HG02981 (cell line): ENCODE measurements at regions not wholly inside any gene's neighbourhood (a gene's known extent, or its start where the extent isn't known, plus 50 kb on each side); places are given as distances from the start of the nearest gene placed in this dataset.
"Not testable (repeated sequence)": the region's sequence is repeated elsewhere in the genome, so short reads cannot be mapped to it uniquely, and the experiment has no call there.

Experiments used
- ATAC-seq: cut with Tn5 transposase; IDR thresholded peaks from one replicate; pipeline ENCODE4 v1.9.1; 2021; ENCODE audit warnings: mild to moderate bottlenecking, moderate library complexity; ENCODE audit not compliant: unreplicated experiment

- ATAC-seq = no peak
Observed at GRCh38 chrX:121407627-121408026, 360.2 kb downstream of the GLUD2 start.

DNA sequence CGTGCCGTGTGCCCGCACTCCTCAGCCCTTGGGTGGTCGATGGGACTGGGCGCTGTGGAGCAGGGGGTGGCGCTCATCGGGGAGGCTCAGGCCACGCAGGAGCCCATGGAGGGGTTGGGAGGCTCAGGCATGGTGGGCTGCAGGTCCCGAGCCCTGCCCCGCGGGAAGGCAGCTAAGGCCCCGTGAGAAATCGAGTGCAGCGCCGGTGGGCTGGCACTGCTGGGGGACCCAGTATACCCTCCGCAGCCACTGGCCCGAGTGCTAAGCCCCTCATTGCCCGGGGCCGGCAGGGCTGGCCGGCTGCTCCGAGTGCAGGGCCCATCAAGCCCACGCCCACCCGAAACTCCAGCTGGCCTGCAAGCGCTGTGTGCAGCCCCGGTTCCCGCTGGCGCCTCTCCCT is 384.1 kb downstream of the GLUD2 start:
- not testable (repeated sequence) for ATAC-seq

DNA sequence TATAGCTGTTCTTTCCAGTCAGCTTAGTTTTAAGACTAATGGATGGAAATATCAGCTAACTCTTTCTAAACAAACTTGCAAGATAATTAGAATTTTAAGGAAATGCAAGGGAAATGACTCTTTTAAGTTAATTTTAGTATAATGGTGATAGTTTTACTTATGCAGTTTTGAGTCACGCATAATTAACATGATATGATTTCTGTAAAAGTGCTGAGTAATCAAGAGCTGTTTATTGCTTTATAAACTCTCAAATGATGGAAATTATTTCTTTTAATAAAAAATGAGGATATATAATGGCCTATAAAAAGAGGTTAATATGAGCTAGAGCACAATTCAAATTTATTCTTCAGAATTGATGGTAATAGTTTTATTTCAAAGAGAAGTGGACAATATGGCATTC is 385.9 kb downstream of the GLUD2 start:
- ATAC-seq = no peak

GRCh38 chrX:121437666-121438065 is 390.3 kb downstream of the GLUD2 start:
- not testable (repeated sequence) for ATAC-seq

DNA sequence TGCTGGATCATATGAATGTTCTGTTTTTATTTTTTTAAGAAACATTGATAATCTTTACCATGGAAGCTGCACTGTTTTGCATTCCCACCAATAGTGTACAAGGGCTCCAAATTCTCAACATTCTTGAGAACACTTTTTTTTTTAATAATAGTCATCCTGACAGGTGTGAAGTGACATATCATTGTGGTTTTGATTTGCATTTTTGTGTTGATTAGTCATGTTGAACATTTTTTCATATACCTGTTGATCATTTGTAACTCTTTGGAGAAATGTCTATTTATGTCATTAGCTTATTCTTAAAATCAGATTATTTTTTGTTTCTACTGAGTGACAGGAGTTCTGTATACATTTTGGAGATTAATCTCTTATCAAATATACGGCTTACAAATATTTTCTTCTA is 408.5 kb downstream of the GLUD2 start:
- peak; percentile 50 for ATAC-seq

- ATAC-seq = peak; percentile 86
Observed at GRCh38 chrX:121456315-121456714, 408.9 kb downstream of the GLUD2 start.

GRCh38 chrX:121457096-121457495 is 409.7 kb downstream of the GLUD2 start:
- ATAC-seq = no peak

GRCh38 chrX:121479406-121479805 is 432.0 kb downstream of the GLUD2 start:
- no peak for ATAC-seq

DNA sequence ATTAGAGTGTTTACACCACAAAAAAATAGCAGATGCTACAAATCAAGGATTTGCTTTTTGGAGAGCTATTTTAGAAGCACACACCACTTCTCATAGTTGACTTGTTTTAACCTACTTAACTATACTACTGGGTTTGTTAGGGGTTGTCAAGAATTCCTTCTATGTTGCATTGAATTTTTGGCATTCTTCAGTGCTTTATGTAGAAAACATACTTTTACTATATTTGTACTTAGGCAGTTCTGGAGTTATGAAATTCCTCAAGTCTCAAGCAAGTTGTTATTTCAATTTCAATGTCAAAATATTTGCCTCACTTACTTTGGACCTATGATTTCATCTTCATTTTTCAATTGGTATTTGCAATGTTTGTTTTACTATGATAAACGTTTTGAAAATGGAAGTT is 449.6 kb downstream of the GLUD2 start:
- no peak for ATAC-seq

DNA sequence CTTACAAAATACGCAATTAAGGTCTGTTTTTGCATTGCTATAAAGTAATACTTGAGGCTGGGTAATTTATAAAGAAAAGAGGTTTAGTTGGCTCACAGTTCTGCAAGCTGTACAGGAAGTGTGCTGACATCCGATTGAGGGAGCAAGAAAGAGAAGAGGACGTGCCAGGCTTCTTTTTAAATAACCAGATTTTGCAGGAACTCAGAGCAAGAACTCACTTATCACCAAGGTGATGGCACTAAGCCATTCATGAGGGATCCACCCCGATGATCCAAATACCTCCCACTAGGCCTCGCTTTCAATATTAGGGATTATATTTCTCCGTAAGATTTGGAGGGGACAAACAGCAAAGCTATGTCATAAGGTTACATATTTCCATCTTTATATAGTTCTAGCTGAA is 456.7 kb downstream of the GLUD2 start:
- no peak for ATAC-seq

GRCh38 chrX:121546317-121546716 is 498.9 kb downstream of the GLUD2 start:
- no peak for ATAC-seq

DNA sequence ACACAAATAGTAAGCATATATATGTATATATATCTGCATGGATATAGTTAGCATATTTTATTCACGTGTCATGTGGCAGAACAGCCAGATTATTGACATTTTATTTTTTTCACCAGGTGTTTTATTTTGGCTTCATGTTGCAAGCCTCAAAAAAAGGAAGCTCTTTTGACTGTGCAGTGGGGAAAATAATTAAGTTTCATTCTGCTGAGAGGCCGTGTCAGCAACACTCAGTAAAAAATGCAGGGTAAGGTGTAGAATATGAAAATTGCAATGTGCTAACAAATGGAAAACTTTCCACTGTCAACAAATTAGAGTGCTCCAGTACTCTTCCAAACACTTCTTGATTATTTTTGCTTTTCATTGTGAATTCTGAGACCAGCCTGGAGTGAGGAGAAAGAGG is 511.5 kb downstream of the GLUD2 start:
- ATAC-seq = no peak

DNA sequence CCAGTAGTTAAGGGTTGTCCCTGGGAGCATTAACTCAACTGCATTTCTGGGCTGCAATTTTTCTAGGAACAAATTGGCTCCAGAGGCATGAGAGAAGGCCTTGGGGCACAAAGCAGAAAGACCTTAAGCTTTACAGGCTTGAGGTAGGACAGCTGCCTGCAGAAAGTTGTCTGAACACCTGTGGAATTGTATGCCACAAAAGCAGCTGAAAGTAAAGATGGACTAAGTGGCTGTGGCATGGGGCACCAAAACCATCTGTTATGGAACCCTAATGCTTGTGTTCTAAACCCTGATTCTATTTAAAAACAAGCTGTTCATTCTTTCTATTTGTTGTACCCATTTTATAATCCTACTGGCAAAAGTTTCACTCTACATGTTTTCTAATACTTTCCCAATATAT is 515.2 kb downstream of the GLUD2 start:
- no peak for ATAC-seq

- ATAC-seq = peak; percentile 65
Observed at GRCh38 chrX:121569609-121570008, 522.2 kb downstream of the GLUD2 start.

DNA sequence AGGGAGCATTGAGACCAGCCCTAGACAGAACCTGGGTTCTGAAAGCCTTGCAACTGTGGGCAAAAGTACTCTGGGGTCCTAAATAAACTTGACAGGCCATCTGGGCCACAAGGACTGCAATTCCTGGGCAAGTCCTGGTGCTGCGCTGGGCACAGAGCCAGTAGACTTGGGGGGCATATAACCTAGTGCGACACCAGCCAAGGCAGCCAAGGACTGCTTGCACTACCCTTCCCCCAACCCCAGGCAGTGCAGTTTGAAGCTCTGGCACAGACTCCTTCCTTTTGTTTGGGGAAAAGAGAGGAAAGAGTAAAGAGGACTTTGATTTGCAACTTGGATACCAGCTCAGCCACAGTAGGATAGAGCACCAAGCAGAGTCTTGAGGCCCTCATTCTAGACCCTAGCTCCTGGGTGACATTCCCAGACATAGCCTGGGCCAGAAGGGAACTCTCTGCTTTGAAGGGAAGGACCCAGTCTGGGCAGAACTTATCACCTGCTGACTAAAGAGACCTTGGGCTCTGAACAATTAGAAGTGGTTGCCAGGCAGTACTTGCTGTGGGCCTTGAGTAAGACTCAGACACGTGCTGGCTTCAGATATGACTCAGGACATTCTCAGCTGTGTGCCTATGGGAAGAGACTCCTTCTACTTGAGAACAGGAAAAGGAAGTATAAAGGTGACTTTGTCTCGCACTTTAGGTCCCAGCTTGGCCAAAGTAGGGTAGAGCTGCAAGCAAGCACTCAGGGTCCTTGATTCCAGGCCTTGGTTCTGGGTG is 522.8 kb downstream of the GLUD2 start:
- peak; percentile 67 for ATAC-seq

DNA sequence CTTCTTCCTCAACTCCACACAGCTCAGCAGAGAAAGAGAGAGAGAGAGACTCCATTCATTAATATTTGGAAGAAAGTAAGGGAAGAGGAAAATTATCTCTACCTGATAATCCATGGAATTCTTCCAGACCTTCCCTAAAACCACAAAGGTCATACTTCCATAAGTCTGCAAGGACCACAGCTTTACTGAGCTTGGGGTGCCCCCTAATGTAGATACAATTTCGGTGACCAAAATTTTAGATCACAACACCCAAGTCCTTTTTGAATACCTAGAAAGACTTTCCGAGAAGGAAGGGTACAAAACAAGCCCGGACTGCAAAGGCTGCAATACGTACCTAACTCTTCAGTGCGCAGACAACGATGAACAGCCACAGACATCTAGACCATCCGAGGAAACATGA is 523.9 kb downstream of the GLUD2 start:
- no peak for ATAC-seq

DNA sequence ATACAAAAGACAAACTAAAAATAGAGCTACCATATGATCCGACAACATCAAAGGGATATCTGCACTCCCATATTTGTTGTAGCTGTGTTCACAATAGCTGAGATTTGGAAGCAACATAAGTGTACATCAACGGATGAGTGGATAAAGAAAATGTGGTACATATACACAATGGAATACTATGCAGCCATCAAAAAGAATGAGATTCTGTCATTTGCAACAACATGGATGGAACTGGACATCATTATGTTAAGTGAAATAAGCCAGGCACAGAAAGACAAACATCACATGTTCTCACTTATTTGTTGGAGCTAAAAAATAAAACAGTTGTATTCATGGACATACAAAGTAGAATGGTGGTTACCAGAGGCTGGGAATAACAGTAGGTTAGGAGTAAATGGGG is 527.0 kb downstream of the GLUD2 start:
- ATAC-seq = not testable (repeated sequence)

DNA sequence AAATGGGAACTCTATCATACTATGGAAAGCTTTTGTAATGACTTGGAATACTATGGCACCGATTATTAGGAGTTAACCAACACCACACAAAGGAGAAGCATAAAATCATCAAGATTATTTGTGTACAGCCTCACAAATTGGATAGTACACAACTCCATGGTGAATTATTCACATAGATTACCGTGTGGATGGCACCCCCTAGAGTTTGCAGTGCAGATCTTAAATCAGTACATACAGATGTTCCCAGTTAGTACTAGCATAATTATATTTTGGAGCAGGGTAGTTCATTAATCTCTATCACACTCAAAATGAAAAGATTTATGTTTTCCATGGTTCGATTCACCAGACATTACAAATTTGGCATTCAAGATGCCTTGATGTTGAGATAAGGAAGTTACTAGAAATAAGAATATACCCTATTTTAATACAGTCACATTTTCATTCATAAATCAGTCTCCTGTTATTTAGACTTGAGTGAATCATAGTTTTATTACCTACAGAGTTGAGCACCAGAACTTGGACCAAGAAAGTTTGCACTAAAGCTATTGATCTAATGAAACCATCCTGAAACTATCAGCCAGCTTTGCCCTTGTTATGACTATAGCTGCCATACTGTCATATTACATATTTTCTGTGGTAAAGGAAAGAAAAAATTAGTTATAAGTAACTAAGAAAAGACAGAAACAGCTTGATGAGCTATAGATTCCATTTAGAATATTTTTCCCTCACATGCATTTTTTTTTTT is 531.8 kb downstream of the GLUD2 start:
- ATAC-seq = peak; percentile 59

GRCh38 chrX:121581885-121582284 is 534.5 kb downstream of the GLUD2 start:
- ATAC-seq = no peak

GRCh38 chrX:121585626-121586025 is 538.2 kb downstream of the GLUD2 start:
- ATAC-seq = no peak

- no peak for ATAC-seq
Observed at GRCh38 chrX:121592884-121593283, 545.5 kb downstream of the GLUD2 start.

DNA sequence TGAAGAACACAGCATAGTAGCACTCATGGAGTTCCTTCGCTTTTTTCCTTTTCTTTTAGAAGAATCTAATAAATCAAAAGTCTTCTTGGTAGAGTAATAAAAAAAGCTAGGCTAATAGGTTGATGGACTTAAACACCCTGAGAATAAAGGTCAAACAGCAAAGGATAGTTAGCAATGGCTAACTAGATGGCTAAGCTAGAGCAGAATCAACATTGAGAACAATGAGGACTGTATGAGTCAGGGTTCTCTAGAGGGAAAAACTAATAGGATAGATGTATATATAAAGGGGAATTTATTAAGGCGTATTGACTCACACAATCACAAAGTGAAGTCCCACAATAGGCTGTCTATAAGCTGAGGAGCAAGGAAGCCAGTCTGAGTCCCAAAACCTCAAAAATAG is 550.9 kb downstream of the GLUD2 start:
- no peak for ATAC-seq
